Epithelial cell of esophagus (primary cell): ENCODE measurements at regions not wholly inside any gene's neighbourhood (a gene's known extent, or its start where the extent isn't known, plus 50 kb on each side); places are given as distances from the start of the nearest gene placed in this dataset.
"Not testable (repeated sequence)": the region's sequence is repeated elsewhere in the genome, so short reads cannot be mapped to it uniquely, and the experiment has no call there.

Source experiments
- DNase-seq: peaks from one replicate; pipeline ENCODE4 v3.0.0; 2010; ENCODE audit warnings: low read depth
- H3K4me3 ChIP-seq: 2 replicates; pipeline ENCODE4 v1.5.1; 2011; ENCODE audit warnings: mild to moderate bottlenecking, low read length, control low read depth
- CTCF ChIP-seq: IDR thresholded peaks from 2 replicates; pipeline ENCODE4 v1.5.1; 2011; ENCODE audit warnings: low read depth, mild to moderate bottlenecking, low read length, control low read depth, inconsistent platforms; ENCODE audit not compliant: insufficient read depth; ENCODE audit errors: missing control alignments

DNA sequence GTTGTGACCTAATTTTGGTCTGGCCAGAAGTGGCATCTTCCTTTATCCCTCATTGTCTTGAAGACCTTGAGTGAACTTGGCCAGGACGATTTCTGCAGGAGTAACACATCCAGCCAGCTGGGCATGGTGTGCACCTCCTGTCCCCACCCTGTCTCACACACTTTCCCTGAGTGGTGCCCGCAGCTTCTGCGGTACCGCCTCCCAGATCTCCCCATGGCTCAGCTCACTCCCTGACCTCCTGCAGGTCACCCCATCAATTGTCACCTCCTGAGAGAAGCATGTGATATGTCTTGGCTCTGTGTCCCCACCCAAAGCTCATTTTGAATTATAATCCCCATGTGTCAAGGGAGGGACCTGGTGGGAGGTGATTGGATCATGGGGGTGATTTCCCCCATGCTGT lies 50.2 kb upstream of the TP53I11 start:
- no peak for TF ChIP-seq CTCF
- DNase-seq = no peak
- no peak overlapping the region for H3K4me3 ChIP-seq

- no peak for TF ChIP-seq CTCF
- no peak overlapping the region for H3K4me3 ChIP-seq
- no peak for DNase-seq
Observed at GRCh38 chr11:45001466-45002165, 50.9 kb upstream of the TP53I11 start.

DNA sequence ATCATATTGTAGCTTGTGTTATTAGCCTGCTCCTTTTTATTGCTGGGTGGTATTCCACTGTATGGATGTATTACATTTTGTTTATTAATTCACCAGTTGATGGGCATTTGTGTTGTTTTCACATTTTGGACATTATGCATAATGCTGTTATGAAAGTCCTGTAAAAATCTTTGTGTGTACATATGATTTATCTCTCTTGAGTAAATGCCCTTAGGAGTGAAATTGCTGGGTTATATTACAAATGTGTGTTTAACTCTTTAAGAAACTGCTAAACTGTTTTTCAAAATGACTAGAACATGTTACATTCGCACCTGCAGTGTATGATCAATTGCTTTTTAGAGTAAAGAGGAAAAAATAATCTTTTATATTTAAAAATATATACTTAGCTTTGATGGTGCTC lies 54.4 kb upstream of the TP53I11 start:
- no peak for TF ChIP-seq CTCF
- DNase-seq = no peak
- no peak overlapping the region for H3K4me3 ChIP-seq

GRCh38 chr11:45007011-45007410 lies 56.3 kb upstream of the TP53I11 start:
- no peak for TF ChIP-seq CTCF
- no peak overlapping the region for H3K4me3 ChIP-seq
- no peak for DNase-seq

DNA sequence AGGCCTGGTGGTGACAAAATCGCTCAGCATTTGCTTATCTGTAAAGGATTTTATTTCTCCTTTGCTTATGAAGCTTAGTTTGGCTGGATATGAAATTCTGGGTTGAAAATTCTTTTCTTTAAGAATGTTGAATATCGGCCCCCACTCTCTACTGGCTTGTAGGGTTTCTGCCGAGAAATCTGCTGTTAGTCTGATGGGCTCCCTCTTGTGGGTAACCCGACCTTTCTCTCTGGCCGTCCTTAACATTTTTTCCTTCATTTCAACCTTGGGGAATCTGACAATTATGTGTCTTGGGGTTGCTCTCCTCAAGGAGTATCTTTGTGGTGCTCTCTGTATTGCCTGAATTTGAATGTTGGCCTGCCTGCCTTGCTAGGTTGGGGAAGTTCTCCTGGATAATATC lies 65.3 kb upstream of the TP53I11 start:
- not testable (repeated sequence) for H3K4me3 ChIP-seq, DNase-seq

GRCh38 chr11:45016446-45016845 lies 65.8 kb upstream of the TP53I11 start:
- not testable (repeated sequence) for DNase-seq, H3K4me3 ChIP-seq

DNA sequence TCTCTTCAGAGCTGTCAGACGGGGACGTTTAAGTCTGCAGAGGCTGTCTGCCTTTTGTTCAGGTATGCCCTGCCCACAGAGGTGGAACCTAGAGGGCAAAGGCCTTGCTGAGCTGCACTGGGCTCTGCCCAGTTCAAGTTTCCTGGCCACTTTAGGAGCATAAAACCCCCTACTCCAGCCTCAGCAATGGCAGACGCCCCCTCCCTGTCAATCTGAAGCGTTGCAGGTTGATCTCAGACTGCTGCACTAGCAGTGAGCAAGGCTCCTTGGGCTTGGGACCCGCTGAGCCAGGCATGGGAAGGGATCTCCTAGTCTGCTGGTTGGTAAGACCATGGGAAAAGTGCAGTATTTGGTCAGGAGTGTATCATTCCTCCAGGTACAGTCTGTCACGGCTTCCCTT lies 66.6 kb upstream of the TP53I11 start:
- no peak for TF ChIP-seq CTCF
- no peak overlapping the region for H3K4me3 ChIP-seq
- DNase-seq = no peak

DNA sequence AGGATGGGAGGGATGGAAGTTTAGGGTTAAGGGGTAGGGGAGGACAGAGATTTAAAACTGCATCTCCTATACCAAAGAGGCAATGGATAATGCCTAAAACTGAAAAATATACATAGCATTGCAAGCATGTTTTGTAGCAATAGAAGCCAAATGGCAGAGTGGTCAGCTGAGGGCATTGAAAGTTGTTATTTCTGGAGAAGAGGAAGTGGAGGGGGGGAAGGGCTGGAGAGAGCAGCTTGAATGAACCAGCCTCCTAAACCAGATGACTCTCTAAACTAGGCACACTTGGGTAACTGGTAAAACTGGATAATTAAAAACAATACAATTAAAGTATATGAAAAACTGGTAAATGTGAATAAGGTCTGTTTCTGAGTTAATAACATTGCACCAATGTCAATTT lies 70.3 kb upstream of the TP53I11 start:
- no peak overlapping the region for H3K4me3 ChIP-seq
- TF ChIP-seq CTCF = no peak
- DNase-seq = no peak
